SIG-M5 (cell line): ENCODE measurements at regions not wholly inside any gene's neighbourhood (a gene's known extent, or its start where the extent isn't known, plus 50 kb on each side); places are given as distances from the start of the nearest gene placed in this dataset.

Experiments
- DNase-seq: peaks from one replicate; lab custom pipeline; 2025; lab: John Stamatoyannopoulos, UW

GRCh38 chr17:51555153-51555552 lies 294.8 kb downstream of the UTP18 start:
- DNase-seq, result no peak

DNA sequence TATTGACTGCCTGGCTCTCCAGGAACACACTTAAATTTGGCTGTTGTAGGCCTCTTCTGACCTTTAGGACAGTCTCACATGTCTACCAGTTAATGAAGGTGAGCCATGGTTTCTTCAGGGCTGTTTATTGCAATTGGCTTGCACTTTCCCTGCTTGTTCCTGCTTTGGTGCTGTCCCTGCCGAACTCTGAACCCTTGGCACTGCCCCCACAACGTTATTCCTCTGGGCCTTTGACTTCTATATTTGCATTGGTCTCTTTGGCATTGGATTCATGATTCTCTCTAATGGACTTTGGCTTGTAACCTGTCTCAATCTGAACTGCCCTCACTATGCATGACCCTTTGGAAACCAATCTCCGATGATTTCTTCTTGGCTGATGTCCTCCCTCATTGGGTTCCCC lies 299.4 kb downstream of the UTP18 start:
- no peak for DNase-seq

DNA sequence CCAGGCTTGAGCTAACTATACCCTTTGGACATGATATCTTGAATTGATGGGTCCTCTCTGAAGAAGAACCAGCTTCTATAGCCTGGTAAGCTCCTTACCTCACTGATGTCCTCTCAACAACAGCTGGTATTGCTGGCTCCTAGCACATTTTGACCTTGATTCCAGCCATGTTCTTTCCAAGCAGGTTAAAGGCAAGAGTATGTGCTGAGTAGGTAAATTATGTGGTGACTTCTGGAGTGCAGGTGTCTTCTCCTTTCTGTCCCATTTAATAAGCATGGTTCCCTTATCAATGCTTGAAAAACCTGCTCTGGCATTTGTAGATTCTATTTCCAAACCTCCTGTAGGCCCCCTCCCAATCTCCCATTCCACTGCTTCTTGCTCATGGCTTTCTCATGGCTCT lies 300.1 kb downstream of the UTP18 start:
- DNase-seq, result no peak

DNA sequence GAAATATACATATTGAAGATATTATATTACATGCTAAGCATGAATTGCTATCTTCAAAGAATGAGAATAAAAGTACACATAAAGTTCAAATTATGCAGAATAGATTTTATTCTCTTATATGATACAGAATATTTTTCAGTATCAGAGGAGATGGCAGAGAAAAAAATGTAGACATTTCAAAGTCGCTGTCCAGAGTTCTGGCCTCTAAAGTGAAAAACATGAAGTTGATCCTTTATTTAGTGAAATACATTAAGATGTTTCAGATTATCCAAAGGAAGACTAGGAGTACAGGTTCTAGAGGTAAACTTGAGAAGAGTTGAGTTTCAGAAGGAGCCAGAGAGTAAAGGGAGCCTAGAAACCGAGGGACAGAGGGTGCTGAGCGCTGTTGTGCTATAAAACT lies 303.6 kb downstream of the UTP18 start:
- no peak for DNase-seq

- DNase-seq, result no peak
These were observed 311.8 kb downstream of the UTP18 start for GRCh38 chr17:51572115-51572514.
